NCI-H2107 treated with DMSO at 0.1 percent for 48 hours (cell line): ENCODE measurements at regions not wholly inside any gene's neighbourhood (a gene's known extent, or its start where the extent isn't known, plus 50 kb on each side); places are given as distances from the start of the nearest gene placed in this dataset.
"Not testable (repeated sequence)": the region's sequence is repeated elsewhere in the genome, so short reads cannot be mapped to it uniquely, and the experiment has no call there.

Experiments
- DNase-seq: peaks from one replicate; lab custom pipeline; 2025; ENCODE audit not compliant: unreplicated experiment; lab: John Stamatoyannopoulos, UW

GRCh38 chr6:26720663-26721218 lies 61.2 kb upstream of the ZNF322 start:
- not testable (repeated sequence) for DNase-seq

GRCh38 chr6:26730019-26730766 lies 70.6 kb upstream of the ZNF322 start:
- not testable (repeated sequence) for DNase-seq

DNA sequence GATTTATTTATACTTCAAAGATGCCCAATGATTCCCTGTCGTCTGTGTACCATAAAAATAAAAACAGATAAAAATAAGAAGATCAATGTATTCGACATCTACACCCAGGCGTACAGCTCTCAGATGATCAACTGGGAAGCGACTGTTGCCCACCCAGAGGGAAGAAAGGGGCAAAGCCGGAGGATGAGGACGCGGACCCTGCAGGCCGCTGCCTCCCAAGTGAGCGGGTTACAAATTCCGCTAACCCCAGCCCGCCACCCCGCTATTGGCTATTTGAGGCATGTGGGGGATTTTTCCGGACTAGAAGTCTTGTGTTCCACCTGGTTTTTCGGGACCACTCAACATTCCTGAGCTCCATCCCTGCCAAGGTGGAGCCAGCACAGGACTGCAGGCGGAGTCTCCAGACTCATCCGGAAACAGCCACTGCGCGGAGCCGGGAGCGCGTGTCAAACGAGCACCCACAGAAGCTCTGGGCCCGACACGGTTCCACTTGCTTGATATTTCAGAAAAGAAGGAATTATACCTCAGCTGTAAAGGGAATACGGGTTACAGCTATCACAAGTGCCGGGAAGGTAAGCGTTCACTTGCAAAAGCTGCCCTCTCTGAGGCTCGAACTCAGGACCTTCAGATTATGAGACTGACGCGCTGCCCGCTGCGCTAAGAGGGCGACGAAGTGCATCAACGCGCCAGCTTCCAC lies 75.4 kb upstream of the ZNF322 start:
- DNase-seq: not testable (repeated sequence)

DNA sequence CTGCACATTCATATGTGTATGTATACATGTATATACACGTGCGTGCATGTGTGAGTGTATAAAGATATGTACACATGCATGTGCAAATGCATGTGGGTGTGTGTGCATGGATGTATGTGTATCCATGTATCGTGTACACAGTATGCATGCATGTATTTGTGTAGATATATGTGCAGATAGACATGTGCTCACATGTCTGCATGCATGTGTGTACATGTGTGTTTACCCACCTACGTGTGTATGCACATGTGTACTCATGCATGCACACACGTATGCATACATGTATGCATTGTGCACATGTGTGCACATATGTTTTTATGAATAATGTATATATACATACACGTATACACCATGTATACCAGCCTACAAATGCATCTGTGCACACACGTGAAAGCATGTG lies 80.3 kb upstream of the ZNF322 start:
- DNase-seq: no peak

DNA sequence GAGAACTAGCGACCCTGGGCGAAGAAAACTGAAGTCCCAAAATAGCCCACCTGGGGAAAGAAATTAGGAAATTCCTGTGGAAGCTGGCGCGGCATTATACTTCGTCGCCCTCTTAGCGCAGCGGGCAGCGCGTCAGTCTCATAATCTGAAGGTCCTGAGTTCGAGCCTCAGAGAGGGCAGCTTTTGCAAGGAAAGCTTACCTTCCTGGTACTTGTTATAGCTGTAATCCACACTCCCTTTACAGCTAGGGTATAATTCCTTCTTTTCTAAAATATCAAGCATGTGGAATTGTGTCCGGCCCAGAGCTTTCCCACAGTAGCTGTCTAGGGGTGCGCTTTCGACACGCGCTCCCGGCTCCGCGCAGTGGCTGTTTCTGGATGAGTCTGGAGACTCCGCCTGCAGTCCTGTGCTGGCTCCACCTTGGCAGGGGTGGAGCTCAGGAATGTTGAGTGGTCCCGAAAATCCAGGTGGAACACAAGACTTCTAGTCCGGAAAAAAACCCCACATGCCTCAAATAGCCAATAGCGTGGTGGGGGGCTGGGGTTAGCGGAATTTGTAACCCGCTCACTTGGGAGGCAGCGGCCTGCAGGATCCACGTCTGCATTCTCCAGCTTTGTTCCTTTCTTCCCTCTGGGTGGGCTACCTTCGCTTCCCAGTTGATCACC lies 83.7 kb upstream of the ZNF322 start:
- no peak for DNase-seq

DNA sequence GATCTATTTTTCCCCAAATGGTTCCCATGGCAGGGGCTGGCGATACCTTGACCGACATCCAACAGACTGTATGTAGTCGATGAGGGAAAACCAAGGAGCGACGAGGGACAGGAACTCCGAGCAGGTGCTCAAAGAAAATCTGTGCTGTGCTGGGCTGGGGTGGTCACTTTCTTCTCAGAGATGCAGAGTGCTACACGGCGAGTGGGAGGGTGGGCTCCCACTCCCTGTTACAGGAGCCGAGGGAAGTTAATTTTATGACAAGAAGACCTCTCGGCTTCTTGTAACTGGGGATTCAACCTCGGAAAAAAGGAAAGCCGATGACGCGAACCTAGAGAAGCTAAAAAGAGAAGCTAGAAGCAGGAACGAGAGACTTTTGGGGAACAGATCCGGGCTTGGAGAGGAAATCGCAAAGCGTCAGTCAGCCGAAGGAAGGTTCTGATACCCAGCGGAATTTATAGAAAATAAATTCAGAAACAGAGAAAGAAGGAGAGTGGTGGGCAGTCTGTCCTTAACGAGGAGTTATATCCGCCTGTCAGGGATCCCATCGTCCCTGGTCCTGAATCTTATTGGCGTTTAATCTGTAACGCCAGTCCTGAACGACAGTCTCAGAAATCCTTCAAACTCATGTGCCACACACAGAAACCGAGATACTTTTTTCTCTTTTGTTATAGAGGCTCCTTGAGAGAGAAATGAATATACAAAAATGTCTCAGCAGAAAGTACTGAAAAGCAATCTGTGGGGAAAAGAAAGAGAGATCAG lies 84.6 kb upstream of the ZNF322 start:
- DNase-seq: no peak

- not testable (repeated sequence) for DNase-seq
These were observed 85.3 kb upstream of the ZNF322 start for GRCh38 chr6:26744837-26745282.

DNA sequence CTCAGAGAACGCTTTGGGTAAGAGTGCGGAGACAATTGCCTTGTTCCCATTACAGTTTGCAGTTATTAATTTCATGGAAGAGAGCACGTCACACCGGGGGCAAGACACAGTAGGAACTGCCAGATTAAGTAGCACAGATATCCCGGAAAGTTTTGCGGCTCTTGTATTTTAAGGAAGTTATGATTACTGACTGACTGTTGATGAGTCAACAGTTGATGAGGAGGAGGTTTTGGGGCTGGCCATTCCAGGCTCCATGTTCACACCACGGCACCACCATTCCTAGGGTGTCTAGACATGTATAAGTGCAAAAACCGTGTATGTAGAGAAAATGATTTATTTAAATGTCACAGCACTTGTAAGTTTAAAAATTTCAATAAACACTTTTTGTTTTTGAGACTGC lies 86.4 kb upstream of the ZNF322 start:
- DNase-seq: not testable (repeated sequence)

- not testable (repeated sequence) for DNase-seq
These were observed 89.7 kb upstream of the ZNF322 start for GRCh38 chr6:26749126-26749758.

- not testable (repeated sequence) for DNase-seq
These were observed 90.2 kb upstream of the ZNF322 start for GRCh38 chr6:26749759-26750126.

- DNase-seq: no peak
These were observed 94.7 kb upstream of the ZNF322 start for GRCh38 chr6:26754212-26754611.

GRCh38 chr6:26754801-26755200 lies 95.3 kb upstream of the ZNF322 start:
- DNase-seq: not testable (repeated sequence)

- not testable (repeated sequence) for DNase-seq
These were observed 96.7 kb upstream of the ZNF322 start for GRCh38 chr6:26756067-26756805.

DNA sequence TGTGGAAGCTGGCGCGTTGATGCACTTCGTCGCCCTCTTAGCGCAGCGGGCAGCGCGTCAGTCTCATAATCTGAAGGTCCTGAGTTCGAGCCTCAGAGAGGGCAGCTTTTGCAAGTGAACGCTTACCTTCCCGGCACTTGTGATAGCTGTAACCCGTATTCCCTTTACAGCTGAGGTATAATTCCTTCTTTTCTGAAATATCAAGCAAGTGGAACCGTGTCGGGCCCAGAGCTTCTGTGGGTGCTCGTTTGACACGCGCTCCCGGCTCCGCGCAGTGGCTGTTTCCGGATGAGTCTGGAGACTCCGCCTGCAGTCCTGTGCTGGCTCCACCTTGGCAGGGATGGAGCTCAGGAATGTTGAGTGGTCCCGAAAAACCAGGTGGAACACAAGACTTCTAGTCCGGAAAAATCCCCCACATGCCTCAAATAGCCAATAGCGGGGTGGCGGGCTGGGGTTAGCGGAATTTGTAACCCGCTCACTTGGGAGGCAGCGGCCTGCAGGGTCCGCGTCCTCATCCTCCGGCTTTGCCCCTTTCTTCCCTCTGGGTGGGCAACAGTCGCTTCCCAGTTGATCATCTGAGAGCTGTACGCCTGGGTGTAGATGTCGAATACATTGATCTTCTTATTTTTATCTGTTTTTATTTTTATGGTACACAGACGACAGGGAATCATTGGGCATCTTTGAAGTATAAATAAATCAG lies 106.8 kb upstream of the ZNF322 start:
- not testable (repeated sequence) for DNase-seq

GRCh38 chr6:26770941-26771666 lies 111.6 kb upstream of the ZNF322 start:
- DNase-seq: not testable (repeated sequence)

DNA sequence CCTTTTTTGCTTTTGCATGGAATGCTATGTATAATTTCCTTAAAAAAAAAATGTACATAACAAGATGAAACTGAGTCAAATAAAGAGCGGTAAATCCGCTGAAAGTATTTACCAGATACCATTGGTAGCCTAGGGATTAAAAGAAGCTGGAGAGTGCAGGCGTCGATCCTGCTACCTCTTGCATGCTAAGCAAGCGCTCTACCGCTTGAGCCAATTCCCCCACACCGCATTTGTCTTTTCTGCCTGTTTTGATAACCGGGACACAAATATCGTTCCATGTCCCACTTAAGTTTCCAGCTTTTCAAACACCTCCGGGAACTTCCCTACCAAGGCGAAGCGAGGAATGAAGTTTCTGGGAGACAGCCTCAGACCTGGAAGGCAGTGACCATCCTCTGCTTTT lies 113.9 kb upstream of the ZNF322 start:
- not testable (repeated sequence) for DNase-seq

GRCh38 chr6:26780563-26780962 lies 121.0 kb upstream of the ZNF322 start:
- not testable (repeated sequence) for DNase-seq
